Activated CD8-positive, alpha-beta memory T cell treated with anti-CD3 and anti-CD28 coated beads, Interleukin-2, amount 50 U/mL, for 1 hour (primary cell): ENCODE measurements at regions not wholly inside any gene's neighbourhood (a gene's known extent, or its start where the extent isn't known, plus 50 kb on each side); places are given as distances from the start of the nearest gene placed in this dataset.

Experiments
- DNase-seq: peaks from one replicate; pipeline ENCODE4 v3.0.0-alpha.2; 2020; ENCODE audit errors: extremely low read depth

DNA sequence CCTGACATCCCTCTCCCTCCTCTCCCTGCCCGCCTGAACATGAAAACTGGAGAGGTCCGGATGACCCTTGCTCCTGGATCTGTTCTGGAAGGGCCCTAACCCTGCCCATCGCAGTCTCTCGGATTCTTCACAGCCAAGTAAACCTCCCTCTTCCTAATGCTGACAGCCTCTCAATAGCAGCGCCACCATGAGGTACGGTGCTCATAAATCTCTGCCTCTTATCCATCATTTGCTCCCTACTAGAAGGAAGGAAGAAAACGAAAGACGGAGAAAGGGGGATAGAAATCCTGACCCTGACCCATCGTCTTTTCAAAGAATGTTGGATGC lies 257.9 kb downstream of the BCL11A start:
- no peak for DNase-seq

DNA sequence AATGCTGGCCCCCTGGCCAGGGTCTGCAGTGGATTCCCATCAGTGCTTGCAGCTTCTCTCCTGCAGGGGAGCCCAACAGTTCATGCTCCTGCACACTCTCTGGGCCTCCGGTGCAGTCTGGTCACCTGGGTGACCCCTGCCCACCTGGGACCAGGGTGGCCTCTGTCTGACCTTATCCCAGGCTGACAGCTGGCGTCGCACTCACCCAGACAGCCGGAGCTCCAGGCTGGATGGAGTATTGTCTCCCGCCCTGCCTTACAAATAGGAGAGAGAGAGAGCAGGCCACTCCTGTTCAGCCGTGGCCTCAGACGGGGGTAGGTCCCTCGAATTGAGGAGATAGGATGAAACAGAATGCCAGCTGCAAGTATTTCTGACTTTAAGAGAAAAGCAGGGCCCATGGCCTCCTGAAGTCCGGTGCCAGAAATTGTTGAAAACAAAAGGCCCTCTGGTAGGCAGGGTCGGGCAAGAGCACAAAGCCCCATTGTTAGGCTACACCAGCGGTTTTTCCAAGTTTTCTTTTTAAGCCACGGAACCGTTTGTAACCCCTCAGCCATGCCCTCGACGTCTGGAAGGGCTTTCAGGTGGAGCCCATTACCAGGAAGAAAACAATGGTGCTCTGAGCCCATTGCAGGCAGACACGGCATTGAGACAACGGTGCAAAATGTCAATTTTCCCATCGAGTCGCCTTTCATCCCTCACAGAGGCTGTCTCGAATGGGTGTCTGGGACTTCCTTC lies 258.4 kb downstream of the BCL11A start:
- no peak for DNase-seq

DNA sequence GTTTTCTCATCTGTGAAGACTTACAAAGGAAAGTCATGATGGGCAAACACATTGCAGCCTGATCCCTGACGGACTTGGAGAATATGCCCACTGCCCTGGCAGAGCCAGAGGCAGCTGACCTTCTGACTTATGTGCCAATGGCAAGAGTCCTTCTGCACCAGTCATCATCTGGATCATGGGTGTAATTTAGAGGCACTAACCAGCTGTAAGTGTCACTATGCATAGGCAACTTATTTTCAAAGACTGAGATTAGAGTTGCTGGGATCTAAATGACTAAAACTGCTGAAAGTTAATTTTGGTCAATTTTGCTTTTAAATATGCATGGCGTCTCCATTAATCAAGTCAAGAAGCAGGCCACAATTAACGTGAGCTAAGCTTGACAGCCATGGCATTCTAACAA lies 261.2 kb downstream of the BCL11A start:
- no peak for DNase-seq

DNA sequence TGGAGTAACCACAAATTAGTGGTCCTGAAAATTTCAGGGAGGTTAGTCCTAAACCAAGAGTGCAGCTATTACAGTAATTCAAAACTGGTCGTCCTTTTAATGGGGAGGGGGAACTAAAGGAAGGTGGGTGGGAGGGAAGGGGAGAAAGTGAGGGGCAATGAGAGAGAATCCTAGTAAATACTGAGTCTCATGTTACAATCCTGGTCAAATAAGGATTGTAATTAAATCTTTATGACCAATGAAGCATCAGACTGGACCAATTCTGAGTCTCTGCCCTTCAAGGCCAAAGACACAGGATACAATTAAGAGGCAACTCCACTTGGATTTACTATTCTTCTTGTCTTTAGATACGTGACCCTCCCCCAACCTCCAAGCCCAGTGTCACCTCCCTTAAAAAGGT lies 262.9 kb downstream of the BCL11A start:
- no peak for DNase-seq

DNA sequence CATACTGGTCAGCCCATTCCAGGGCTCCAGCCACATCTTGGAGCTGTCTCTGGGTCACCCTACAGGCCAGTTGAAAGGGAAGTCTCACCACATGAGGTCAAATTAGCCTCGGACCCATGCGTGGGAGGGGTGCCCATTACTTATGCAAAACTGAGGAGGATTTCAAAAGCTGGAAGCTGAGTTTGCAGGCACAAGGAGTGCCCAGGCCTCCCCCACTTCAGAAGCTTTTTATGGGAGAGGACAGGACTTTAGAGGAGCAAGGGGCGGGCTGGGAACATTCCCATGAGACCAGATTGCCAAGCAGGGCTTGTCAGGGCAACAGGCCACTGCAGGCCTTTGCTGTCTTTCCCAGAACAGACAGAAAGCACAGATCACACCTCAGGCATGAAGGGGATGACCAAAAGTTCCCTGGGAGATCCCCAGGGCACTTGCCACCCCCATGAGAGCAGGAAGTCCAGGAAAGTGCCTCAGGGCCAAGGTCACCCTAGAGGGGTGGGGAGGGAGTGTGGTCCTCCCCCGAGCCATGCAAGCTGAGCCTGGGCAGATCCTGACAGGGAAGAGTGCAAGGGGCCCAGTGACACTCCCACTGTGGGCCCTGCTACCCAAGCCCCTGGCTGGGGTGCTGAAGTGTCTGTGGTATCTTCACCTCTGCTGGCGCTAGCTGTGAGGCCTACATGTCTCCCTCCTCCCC lies 267.7 kb downstream of the BCL11A start:
- DNase-seq, result no peak

DNA sequence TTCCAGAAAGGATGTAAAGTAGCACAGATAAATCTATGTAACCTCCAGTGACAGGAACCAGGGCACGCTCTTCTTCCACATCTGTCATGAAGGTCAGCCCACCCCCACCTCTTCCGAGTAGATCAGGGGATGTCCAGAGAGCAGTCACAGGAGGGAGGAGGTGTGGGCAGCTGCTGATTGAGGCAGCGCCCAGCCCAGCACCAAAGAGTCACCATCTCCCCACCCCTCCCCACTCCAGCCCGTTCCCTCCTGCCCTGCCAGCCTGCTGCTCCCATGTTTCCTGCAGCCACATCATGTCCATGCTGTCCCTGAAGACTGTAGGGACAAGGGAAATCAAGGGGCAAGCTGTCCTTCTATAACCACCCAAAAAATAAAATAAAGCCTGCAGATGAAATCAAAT lies 269.8 kb downstream of the BCL11A start:
- no peak for DNase-seq

DNA sequence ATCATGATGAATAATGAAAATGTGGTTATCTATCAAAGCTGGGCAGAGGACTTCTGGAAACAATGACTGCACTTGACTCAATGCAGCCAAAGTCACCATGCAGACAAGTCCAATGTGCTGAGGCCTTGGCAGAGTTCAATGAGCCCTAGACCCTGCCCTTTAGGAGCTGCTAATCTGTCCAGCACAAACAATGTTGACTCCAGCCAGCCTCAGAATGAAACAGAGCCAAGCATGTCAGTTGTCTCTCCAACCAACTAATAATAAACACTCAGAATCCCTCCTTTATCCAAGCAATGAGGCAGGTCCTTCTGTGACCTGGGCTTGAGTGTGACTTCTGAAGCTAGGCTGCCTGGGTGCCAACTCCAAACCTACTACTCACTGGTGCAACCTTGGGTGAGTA lies 270.6 kb downstream of the BCL11A start:
- DNase-seq, result no peak

DNA sequence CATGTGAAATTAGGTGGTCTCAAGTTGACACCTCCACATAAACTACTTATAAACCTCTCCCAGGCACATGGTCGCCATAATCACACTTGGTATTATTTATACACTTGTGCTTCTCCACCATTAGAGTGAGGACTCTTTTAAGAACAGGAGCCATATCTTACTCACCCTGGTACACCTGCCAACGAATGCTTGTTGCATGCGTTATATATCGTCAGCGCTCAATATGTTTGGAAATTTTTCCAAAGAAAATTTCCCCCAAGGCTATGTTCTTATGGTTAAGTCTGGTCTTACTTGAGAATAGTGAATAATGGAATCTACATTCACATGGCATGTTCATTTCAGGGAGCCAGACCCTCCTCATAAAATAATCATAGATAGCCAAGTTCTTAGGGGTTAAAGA lies 271.7 kb downstream of the BCL11A start:
- no peak for DNase-seq

DNA sequence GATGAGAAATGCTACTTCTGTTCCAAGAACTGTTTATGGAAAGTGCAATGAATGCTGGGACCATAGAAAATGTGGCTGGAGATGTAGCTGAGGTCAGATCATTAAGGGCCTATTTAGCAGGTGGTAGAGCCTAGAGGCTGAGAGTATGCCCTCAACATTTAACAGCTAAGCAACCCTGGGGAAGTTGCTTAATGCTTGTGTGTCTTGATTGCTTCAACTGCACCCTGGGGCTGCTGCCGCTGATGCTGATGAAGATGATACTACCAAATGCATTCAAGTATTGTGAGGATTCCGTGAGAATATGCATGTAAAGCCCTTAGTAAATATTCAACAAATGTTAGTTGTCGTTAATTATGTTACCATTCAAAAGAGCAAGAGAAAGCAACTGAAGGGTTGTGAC lies 273.2 kb downstream of the BCL11A start:
- no peak for DNase-seq

DNA sequence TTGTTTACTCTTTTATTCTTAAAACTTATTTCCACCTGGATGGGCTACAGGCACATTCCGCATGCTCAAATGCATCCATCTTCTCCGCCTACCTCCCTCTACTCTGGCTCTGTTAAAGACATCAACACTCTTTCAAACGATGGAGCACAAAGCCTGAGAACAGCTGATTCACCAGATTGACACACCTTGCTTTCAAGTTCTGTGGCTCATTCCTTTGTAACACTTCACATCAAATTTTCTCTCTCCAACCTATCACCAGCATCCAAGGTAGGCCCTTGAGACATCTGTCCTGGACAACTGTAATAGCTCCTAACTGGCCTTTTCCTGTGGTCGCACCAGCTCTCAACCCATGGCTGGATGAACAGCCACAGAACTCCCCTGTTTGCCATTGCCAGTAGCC lies 274.5 kb downstream of the BCL11A start:
- DNase-seq, result no peak

DNA sequence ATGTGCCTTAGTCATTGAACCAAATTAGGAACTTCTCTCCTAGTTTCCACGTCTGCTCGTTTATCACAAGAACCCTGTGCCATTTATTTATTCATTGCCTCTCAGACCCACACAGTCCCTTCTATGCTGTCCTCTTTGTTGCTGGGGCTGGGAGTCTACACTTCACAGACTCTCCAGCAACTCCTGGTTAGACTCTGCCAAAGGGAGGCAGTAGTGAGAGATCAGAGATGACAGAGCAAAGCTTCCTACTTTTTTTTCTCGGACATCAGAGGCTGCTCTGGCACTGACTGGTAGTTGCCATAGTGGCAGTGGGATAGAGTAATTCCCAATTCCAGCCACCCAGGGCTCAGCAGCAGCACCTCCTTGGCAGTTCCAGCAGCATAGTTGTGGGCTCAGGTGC lies 277.5 kb downstream of the BCL11A start:
- DNase-seq, result no peak

DNA sequence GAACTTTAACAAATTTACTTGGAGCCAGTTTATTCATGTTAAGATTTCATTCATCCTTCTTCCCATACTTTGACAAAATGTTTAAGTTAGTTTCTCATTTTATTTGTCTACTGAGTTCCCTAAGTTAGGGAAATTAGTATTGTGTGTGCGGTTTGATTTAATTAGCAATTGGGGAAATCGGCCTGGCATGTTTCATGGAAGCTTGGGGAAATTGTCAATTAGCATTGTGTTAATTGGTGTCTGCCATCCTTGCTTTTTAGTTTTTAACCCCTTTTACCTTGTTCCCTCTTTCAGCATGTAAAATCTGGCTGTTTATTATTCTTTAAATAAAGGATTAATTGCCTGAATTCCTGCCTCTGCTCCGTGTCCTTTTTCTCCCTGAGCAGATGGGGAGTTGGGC lies 279.6 kb downstream of the BCL11A start:
- DNase-seq, result no peak

DNA sequence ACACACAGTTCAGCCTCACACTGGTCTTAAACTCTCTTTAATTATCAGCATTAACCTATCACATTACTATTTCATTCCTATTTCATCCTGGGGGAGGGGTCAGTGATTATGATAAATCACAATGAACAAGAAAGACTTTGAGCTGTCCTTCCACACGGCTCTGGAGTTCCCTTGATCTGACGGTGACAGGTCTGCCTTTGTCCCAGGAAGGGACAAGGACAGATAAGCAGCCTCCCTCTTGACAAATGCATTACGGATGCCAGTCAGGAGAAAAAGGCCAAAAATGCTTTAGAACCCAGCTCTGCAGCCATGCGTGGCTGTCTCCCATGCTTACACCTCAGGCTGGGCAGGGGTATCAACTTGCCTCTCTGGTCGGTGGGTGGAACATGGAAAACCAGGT lies 281.7 kb downstream of the BCL11A start:
- no peak for DNase-seq

DNA sequence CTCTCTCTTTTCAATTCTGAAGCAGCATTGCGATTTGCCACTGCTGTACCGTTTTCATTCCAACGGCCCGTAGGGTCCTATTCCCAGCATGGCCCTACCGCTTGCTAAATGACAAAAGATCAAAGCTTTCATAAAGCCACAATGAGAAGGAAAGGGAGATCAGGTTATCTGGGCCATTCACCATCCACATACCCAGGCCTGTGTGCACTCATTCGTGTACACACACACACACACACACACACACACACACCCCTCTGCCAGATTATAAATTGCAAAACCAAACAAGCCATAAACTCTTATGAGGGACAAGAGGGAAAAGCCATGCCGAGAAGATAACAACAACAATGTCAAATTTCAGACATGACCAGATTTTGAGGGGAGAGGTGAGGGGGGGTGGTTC lies 282.3 kb downstream of the BCL11A start:
- DNase-seq, result no peak

DNA sequence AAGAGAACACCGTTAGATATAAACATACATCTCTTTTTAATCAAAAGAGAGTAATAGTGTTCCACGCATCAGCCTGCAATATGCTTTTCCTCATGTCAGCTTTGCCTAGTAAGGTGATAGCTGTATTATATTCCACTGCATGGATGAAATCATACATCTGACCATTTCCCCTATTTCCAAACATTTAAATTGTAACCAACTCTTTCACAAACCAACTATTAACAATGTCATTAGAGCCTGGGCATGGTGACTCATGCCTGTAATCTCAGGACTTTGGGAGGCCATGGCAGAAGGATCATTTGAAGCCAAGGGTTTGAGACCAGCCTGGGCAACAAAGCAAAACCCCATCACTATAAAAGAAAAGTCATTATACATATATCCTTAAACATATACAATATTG lies 284.8 kb downstream of the BCL11A start:
- DNase-seq, result no peak

DNA sequence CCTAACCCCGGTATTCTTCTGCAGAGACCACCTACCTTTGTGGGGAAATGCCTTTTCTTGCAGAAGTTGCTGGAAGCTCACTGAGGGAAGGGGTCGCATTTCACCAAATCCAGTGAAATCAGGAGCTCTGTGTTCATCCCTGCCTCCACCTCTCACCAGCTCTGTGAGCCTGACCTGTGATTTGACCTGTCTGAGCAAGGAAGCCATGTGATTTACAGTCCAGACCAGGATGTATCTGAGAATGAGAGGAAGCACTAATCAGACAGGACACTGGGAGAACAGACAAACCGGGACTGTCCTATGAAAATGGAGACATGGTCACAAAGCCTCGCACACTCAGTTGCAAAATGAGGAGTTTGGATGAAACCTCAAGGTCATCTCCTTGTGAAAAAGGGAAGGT lies 285.4 kb downstream of the BCL11A start:
- DNase-seq, result no peak

DNA sequence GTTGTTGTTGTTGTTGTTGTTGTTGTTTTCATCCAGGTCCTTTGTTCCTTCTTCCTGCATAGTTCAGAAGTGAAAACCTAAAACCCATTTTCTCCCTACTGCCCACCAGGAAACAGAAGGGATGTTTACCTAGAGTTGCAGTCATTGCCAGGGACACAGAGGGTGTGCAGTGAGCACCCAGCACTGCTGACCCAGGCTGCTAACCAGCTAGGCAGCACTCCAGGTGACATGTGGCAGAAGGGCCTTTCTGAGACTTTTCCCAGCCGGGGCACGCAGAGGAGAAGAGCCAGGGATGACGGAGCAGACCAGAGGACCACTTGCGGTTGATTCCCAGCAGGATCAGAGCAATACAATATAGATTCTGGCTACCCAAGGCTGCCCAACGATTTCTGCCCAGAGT lies 286.3 kb downstream of the BCL11A start:
- DNase-seq, result no peak

DNA sequence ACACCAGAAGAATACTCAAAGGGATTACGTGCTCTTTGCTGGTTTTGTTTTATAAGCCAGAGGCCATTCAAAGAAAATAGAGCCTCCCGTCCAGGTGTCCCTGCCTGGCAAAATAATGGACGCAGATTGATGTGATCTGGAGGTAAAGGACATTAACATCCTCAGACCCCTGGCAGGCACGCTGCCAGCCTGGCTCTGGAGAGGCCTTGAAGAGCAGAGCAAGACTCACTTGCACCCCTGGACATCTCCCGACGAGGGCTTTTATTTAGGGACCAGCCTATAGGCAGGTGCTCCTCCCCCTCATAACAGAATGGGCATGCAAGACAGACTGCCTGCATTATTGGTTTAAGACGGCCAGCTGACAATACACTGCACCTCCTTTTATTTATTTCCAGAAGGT lies 291.3 kb downstream of the BCL11A start:
- DNase-seq, result no peak

DNA sequence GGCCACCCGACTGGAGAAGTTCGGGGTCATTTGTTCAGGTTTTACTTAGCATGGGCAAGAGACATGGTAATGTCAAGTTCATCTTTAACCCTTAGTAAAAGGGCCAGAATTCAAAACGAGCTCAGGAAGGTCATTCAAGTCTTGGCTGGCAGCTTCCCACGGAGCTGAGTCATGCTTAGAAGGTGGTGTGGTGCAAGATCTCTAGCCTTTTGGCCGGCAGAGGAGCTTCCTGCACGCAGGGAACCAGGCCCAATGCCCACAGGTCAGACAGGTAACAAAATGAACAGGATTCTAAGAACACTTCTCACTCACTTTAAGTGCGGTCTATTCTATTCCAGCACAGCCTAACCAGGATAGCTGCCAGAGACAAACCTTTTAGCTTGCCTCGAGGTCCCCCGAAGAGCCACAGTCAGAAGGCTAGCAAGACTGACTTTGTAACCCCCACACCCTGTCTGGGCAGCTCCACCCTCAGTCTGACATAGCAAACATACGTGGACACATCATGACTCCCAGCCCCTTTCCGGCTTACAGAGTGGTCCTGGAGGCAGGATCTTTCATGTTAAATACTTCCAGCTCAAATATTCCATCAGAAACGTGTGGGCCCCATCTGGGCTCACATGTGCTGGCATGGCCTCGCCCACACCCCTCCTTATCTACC lies 292.7 kb downstream of the BCL11A start:
- DNase-seq, result no peak

DNA sequence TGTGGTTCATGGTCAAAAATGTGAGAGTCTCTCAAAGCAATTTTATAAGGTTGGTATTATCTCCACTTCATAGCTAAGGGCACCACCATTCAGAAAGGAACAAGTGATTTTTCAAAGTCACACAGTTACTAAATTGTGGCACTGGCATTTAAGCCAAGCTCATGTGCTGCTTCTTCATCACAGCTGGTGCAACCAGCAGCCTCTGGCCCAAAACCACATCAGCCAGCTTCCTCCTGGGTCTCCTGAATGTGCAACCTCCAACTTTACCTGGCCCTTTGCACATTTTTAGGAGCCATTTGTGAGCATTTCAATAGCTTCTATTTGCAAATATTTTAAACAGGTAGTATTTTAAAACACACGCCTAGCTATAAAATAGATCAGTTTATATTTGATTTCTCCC lies 293.7 kb downstream of the BCL11A start:
- no peak for DNase-seq

DNA sequence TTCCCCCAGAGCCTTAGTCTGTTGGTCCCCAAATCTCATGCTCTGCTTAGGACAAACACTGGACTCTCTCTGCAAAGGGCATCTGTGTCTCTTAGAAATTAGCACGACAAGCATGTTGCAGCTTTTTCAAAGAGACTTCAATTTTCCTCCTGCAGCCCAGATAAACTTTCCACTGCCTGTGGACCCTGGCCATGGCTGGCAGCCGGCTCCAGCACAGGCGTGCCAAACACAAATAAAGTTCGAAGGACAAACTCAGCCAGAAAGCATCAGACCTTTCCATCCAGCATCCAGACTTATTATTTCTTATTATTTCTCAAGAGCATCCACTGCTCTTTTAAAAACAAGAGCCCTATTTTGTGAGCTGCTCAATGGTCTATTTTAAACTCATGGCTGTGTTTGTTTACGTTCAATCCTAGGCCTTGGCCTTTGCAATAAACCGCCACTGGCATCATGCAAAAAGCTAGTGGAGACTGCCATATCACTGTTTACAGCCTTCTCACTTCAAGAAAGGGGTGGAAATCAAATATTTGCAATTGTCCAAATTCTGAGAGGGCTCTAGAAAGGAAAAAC lies 300.8 kb downstream of the BCL11A start:
- DNase-seq, result no peak

DNA sequence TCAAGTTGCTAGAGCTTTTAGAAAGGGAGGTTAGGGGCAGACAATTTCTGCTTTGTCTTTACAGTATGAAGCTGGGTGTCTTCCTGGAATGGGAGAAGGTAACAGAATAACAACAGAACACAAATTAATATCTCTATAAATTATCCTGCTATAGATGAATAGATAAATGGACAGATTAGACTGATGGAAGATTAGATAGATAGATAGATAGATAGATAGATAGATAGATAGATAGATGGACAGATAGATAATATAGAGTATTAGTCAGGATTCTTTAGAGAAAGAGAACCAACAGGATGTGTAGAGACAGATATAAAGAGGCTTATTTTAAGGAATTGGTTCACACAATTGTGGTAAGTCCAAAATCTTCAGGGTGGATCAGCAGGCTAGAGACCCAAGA lies 302.2 kb downstream of the BCL11A start:
- DNase-seq, result no peak

DNA sequence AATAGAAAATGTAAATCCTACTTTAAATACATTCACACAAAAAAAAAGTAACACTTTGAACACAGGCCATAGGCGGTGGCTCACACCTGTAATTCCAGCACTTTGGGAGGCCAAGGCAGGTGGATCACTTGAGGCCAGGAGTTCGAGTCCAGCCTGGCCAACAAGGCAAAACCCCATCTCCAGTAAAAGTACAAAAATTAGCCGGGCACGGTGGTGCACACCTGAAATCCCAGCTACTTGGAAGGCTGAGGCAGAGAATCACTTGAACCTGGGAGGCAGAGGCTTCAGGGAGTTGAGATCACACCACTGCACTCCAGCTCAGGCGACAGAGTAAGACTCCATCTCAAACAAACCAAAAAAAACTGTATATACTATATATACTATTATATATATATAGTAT lies 303.6 kb downstream of the BCL11A start:
- DNase-seq, result no peak
